Tibial artery (tissue), 4 donors: ENCODE measurements at regions not wholly inside any gene's neighbourhood (a gene's known extent, or its start where the extent isn't known, plus 50 kb on each side); places are given as distances from the start of the nearest gene placed in this dataset.

Source experiments
- DNase-seq, 2 donors: peaks; one replicate each; pipeline ENCODE4 v3.0.0-alpha.2; 2019
- H3K27ac ChIP-seq, 2 donors: fragments of 200-600 bp; sonication (generic) in 1 of 2; 1 replicate in 1 of 2; 2 replicates in 1 of 2; pipeline ENCODE4 v1.5.1; 2018 to 2019; ENCODE audit warnings: mild to moderate bottlenecking in 1 of 2
- H3K27me3 ChIP-seq, 2 donors: fragments of 200-600 bp; sonication (generic) in 1 of 2; one replicate each; pipeline versions ENCODE4 v1.5.1 to v1.6.0; 2016 to 2019
- H3K36me3 ChIP-seq, 3 donors: fragments of 200-600 bp; sonication (generic) in 2 of 3; one replicate each; pipeline ENCODE4 v1.5.1; 2016 to 2019; ENCODE audit warnings: mild to moderate bottlenecking in 2 of 3
- H3K4me1 ChIP-seq, 4 donors: fragments of 200-600 bp; sonication (generic) in 2 of 4; 1 replicate in 3 of 4; 2 replicates in 1 of 4; pipeline ENCODE4 v1.5.1; 2016 to 2019
- H3K4me3 ChIP-seq, 2 donors: fragments of 200-600 bp; sonication (generic) in 1 of 2; 1 replicate in 1 of 2; 2 replicates in 1 of 2; pipeline ENCODE4 v1.5.1; 2018 to 2019; ENCODE audit warnings: mild to moderate bottlenecking in 2 of 2
- H3K9me3 ChIP-seq, 3 donors: fragments of 200-600 bp; sonication (generic) in 1 of 3; one replicate each; pipeline ENCODE4 v1.5.1; 2016 to 2019
- intact Hi-C: fragments of 100-400 bp; cut with DNase I; formaldehyde crosslinking; loops from one replicate; pipeline ENCODE4 v1.15.0; 2023; ENCODE audit warnings: low total_unique reads
- TF ChIP-seq, protein P1 (sequence below), 2 experiments: fragments of 200-600 bp in 1 of 2; fragments of 450-650 bp in 1 of 2; IDR thresholded peaks; one replicate each; pipeline ENCODE4 v1.5.1; 2017 to 2019; ENCODE audit warnings: antibody characterized with exemption in 2 of 2, mild to moderate bottlenecking in 1 of 2, moderate library complexity in 1 of 2

DNA sequence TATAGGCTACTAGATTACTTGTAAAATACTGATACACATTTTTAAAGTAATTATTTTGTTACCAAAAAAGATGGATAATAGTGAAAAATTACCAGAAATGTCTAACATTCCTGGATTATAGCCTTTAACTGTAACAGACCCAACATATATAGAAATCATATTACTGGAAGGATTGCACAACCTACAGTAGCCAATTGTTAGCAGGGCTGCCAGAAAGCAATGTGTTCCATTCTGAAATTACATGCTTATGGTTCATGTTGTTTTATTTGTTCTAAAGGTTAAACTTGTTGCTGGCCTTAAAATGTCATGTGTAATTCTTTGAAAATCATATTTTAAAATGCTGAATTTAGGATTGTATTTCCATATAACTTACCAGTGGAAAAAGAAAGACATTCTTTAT, 793.6 kb upstream of the ACVR2A start:
- DNase-seq, result no peak
- no peak overlapping the region for H3K27ac ChIP-seq
- H3K4me3 ChIP-seq, result no peak overlapping the region
- intact Hi-C loops, result no loop called here
- TF ChIP-seq, protein P1, sequence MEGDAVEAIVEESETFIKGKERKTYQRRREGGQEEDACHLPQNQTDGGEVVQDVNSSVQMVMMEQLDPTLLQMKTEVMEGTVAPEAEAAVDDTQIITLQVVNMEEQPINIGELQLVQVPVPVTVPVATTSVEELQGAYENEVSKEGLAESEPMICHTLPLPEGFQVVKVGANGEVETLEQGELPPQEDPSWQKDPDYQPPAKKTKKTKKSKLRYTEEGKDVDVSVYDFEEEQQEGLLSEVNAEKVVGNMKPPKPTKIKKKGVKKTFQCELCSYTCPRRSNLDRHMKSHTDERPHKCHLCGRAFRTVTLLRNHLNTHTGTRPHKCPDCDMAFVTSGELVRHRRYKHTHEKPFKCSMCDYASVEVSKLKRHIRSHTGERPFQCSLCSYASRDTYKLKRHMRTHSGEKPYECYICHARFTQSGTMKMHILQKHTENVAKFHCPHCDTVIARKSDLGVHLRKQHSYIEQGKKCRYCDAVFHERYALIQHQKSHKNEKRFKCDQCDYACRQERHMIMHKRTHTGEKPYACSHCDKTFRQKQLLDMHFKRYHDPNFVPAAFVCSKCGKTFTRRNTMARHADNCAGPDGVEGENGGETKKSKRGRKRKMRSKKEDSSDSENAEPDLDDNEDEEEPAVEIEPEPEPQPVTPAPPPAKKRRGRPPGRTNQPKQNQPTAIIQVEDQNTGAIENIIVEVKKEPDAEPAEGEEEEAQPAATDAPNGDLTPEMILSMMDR (IDR thresholded peaks at IDR 0.05), result no peak
- peaks cover 0 to 5% (median 0%) of the 10 kb centered on the region in 4 donors for H3K4me1 ChIP-seq
- no peaks in the 10 kb centered on the region for H3K36me3 ChIP-seq
- H3K9me3 ChIP-seq, result peaks cover 0 to 4% (median 0%) of the 10 kb centered on the region in 3 donors
- H3K27me3 ChIP-seq, result no peaks in the 10 kb centered on the region

DNA sequence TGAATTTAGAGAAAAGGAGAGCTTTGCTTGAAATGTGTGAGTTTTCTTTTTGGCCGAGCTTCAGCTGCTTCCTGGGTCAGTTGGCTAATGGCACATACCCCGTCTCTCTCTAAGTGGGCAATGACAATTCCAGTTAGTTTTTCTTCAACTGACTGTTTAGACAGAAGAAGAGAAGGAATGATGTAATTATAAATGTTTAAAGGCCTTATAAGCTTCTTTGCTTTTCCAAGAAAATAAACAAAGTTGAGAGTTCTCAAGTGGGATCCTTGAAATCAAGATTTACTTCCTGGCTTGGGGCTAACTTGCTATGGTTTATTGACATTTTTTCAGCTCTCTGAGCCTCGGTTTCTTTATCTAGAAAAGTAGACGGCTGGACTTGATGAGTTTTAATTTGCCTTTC, 794.9 kb upstream of the ACVR2A start:
- no peak for DNase-seq
- Histone ChIP-seq H3K4me3 (no peak overlapping the region), H3K4me1 (peaks cover 0 to 5% (median 0%) of the 10 kb centered on the region in 4 donors), H3K27ac (no peak overlapping the region), H3K36me3 (no peaks in the 10 kb centered on the region), H3K9me3 (peaks cover 0 to 4% (median 0%) of the 10 kb centered on the region in 3 donors), H3K27me3 (no peaks in the 10 kb centered on the region)
- TF ChIP-seq, protein P1 (IDR thresholded peaks at IDR 0.05), result no peak
- intact Hi-C loops, result no loop called here

DNA sequence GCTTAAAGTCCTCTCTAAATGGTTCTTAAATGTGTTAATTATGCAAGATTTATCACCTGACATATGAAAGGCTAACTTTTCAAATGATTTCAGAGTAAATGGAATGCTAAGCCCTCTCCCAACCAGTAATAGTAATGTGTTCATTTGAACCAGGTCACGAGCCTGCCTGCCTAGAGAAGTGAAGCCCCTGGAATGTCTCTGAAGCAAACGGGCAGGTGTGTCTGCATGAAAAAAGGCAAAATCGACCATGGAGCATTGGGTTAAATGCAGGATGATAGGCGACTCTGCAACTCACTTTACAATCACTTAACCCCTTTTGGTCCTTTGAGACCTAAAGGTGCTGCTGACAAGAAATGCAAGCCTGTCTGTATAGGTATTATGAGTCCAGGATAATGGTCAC, 798.4 kb upstream of the ACVR2A start:
- DNase-seq, result no peak
- TF ChIP-seq, protein P1 (IDR thresholded peaks at IDR 0.05), result no peak
- no peaks in the 10 kb centered on the region for H3K27me3 ChIP-seq
- H3K36me3 ChIP-seq, result no peaks in the 10 kb centered on the region
- intact Hi-C loops, result no loop called here
- H3K9me3 ChIP-seq, result no peaks in the 10 kb centered on the region
- H3K4me1 ChIP-seq, result peaks cover 0 to 5% (median 0%) of the 10 kb centered on the region in 4 donors
- no peak overlapping the region for H3K4me3 ChIP-seq
- no peak overlapping the region for H3K27ac ChIP-seq

DNA sequence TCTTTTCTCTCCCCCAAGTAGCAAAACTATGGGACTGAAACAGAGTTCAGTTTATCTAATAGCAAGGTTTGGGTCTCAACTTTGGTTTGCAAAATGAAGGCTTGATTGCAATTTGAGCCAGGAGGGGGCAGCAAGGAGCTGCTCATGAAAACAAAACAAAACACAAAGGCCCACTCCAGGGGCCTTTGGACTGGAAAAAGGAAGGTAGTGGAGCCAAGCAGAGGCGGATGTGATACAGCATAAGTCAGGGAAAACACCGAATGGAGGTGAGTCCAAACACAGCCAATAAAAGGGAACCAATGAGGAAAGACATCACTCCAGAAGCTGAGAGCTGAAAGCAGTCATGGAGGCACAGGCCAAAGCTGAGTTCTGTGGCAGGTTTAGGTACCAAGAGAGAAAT, 799.7 kb upstream of the ACVR2A start:
- no peaks in the 10 kb centered on the region for H3K27me3 ChIP-seq

DNA sequence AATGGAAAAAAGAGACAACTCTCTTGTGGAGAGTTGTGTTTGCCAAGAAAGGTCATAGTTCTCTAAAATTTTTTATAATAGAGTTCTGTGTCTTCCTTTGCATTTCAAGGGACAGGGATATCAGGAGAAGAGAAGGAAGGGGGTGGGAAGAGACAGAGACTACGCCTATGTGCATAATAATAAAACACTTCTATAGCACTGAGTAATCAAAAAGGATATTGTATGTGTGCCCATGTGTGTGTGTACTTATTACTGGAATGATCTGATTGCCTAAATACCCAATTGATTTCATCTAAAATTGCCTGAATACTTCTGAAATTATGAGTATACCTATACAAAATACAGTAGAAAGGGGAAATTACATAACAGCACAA, 803.7 kb upstream of the ACVR2A start:
- Histone ChIP-seq H3K36me3 (no peaks in the 10 kb centered on the region), H3K27ac (no peak overlapping the region), H3K4me1 (no peaks in the 10 kb centered on the region), H3K4me3 (no peak overlapping the region), H3K27me3 (no peaks in the 10 kb centered on the region), H3K9me3 (no peaks in the 10 kb centered on the region)
- DNase-seq, result no peak
- TF ChIP-seq, protein P1 (IDR thresholded peaks at IDR 0.05), result no peak
- intact Hi-C loops, result no loop called here

More for the DNA sequence above, 799.7 kb upstream of the ACVR2A start:
- no peaks in the 10 kb centered on the region for H3K9me3 ChIP-seq
- H3K27ac ChIP-seq, result no peak overlapping the region
- peak in 1 of 2 donors; percentile 34 for DNase-seq
- peaks cover 0 to 5% (median 0%) of the 10 kb centered on the region in 4 donors for H3K4me1 ChIP-seq
- no peaks in the 10 kb centered on the region for H3K36me3 ChIP-seq
- TF ChIP-seq, protein P1 (IDR thresholded peaks at IDR 0.05), result peak; percentile 16 to 30
- intact Hi-C loops, result no loop called here
- no peak overlapping the region for H3K4me3 ChIP-seq
